HepG2 (cell line): ENCODE measurements at regions not wholly inside any gene's neighbourhood (a gene's known extent, or its start where the extent isn't known, plus 50 kb on each side); places are given as distances from the start of the nearest gene placed in this dataset.

Source experiments
- ATAC-seq: fragments of 200-7000 bp; cut with Tn5 transposase; 3 replicates; pipeline ENCODE4 v1.9.1; 2020; ENCODE audit warnings: mild to moderate bottlenecking, moderate library complexity
- BruUV-seq: library from RNA; stranded (reverse); fragments of 400-500 nt; replicated peaks from 2 replicates; lab custom pipeline; 2021; lab: Mats Ljungman, UMichigan
- CTCF ChIA-PET: fragments of 300-600 bp; formaldehyde crosslinking; extraction: SDS; loops from one replicate; lab custom pipeline; 2021; ENCODE audit warnings: low total read pairs, inconsistent platforms, low intra/inter-chr PET ratio; lab: Yijun Ruan, JAX
- POLR2A ChIA-PET: fragments of 350-600 bp; sonication (Branson Sonifier 250); formaldehyde crosslinking; loops from one replicate; lab custom pipeline; 2020; ENCODE audit warnings: antibody characterized with exemption, inconsistent platforms; lab: Yijun Ruan, JAX
- DNase-seq: peaks from one replicate; pipeline ENCODE4 v3.0.0-alpha.2; 2015; ENCODE audit warnings: low spot score
- FAIRE-seq: peaks from 3 replicates; lab custom pipeline; 2011; peaks lifted over from hg19 to GRCh38; lab: Jason Lieb, UNC
- H2AFZ ChIP-seq: one replicate; pipeline ENCODE4 v1.6.1; 2011; ENCODE audit warnings: low read length, inconsistent platforms
- H3K27ac ChIP-seq: fragments of 300-600 bp; 3 replicates; pipeline ENCODE4 v1.8.0; 2011; ENCODE audit warnings: mixed run types, mild to moderate bottlenecking, mixed read lengths, low read length, inconsistent platforms; ENCODE audit not compliant: insufficient read depth; ENCODE audit errors: extremely low read length
- H3K27me3 ChIP-seq, 2 experiments: fragments of 200-600 bp in 1 of 2; 2 replicates in 1 of 2; 3 replicates in 1 of 2; pipeline versions ENCODE4 v1.6.0 to v1.8.0; 2011; ENCODE audit warnings: low read length in 2 of 2, mild to moderate bottlenecking in 2 of 2, moderate library complexity in 2 of 2, inconsistent platforms in 1 of 2; ENCODE audit not compliant: insufficient read depth in 2 of 2, control insufficient read depth in 1 of 2
- H3K36me3 ChIP-seq, 2 experiments: fragments of 200-600 bp in 1 of 2; replicated peaks in 1 of 2; 2 replicates in 1 of 2; 3 replicates in 1 of 2; pipeline versions ENCODE4 v1.5.1 to v1.8.0; 2011; ENCODE audit warnings: low read length in 2 of 2, inconsistent platforms in 1 of 2; ENCODE audit not compliant: insufficient read depth in 2 of 2, control insufficient read depth in 1 of 2
- H3K4me1 ChIP-seq: 2 replicates; pipeline ENCODE4 v1.5.1; 2012; ENCODE audit warnings: low read length, inconsistent platforms; ENCODE audit not compliant: insufficient read depth
- H3K4me2 ChIP-seq: 2 replicates; pipeline ENCODE4 v1.6.0; 2011; ENCODE audit warnings: low read depth, low read length, inconsistent platforms
- H3K4me3 ChIP-seq, 3 experiments: fragments of 200-600 bp in 1 of 3; sonication (generic), shearing (Covaris generic) in 1 of 3; replicated peaks in 1 of 3; 2 replicates each; pipeline ENCODE4 v1.5.1; 2011 to 2016; ENCODE audit warnings: low read length in 3 of 3, inconsistent platforms in 2 of 3, low read depth in 2 of 3, mild to moderate bottlenecking in 2 of 3, control low read depth in 1 of 3, mixed read lengths in 1 of 3; ENCODE audit not compliant: insufficient read depth in 1 of 3
- H3K79me2 ChIP-seq: one replicate; pipeline ENCODE4 v1.6.1; 2011; ENCODE audit warnings: low read length, inconsistent platforms; ENCODE audit not compliant: insufficient read depth
- H3K9ac ChIP-seq: 2 replicates; pipeline ENCODE4 v1.6.0; 2011; ENCODE audit warnings: mild to moderate bottlenecking, low read depth, low read length, inconsistent platforms; ENCODE audit not compliant: insufficient read depth
- H3K9me3 ChIP-seq: 2 replicates; pipeline ENCODE4 v1.5.1; 2012; ENCODE audit warnings: mild to moderate bottlenecking, low read length
- H4K20me1 ChIP-seq: 2 replicates; pipeline ENCODE4 v1.6.0; 2011; ENCODE audit warnings: inconsistent platforms, mild to moderate bottlenecking, low read length, moderate library complexity; ENCODE audit not compliant: insufficient read depth
- BORCS8-MEF2B ChIP-seq: sonication (generic); formaldehyde crosslinking; IDR thresholded peaks from 2 replicates; pipeline ENCODE4 v1.8.0; 2022; ENCODE audit warnings: mild to moderate bottlenecking, missing genetic modification reagents
- CBFB ChIP-seq: sonication (generic); formaldehyde crosslinking; IDR thresholded peaks from 2 replicates; pipeline ENCODE4 v1.4.0; 2020; ENCODE audit warnings: missing genetic modification reagents
- EZH2 ChIP-seq: conservative IDR thresholded peaks from 2 replicates; pipeline ENCODE4 v1.6.1; 2012; ENCODE audit warnings: mild to moderate bottlenecking, low read depth, low read length, moderate library complexity
- FOXO1 ChIP-seq: sonication (generic); formaldehyde crosslinking; IDR thresholded peaks from 2 replicates; pipeline ENCODE4 v1.4.0; 2020; ENCODE audit warnings: missing genetic modification reagents
- GLI4 ChIP-seq: sonication (generic); formaldehyde crosslinking; IDR thresholded peaks from 2 replicates; pipeline ENCODE4 v1.5.1; 2020; ENCODE audit warnings: missing genetic modification reagents, mild to moderate bottlenecking, moderate library complexity, borderline replicate concordance
- JDP2 ChIP-seq: sonication (generic); formaldehyde crosslinking; IDR thresholded peaks from 2 replicates; pipeline ENCODE4 v1.8.1; 2022; ENCODE audit warnings: missing genetic modification reagents, borderline replicate concordance
- PLRG1 ChIP-seq: fragments of 450-650 bp; conservative IDR thresholded peaks from 2 replicates; pipeline ENCODE4 v1.6.1; 2016
- RORA ChIP-seq: sonication (generic); formaldehyde crosslinking; IDR thresholded peaks from 2 replicates; pipeline ENCODE4 v1.5.0; 2020; ENCODE audit warnings: mild to moderate bottlenecking, missing genetic modification reagents, moderate library complexity
- TCF7 ChIP-seq: sonication (generic); IDR thresholded peaks from 2 replicates; pipeline ENCODE4 v1.6.1; 2016; ENCODE audit warnings: antibody characterized with exemption, low read depth
- YEATS4 ChIP-seq: sonication (generic); formaldehyde crosslinking; IDR thresholded peaks from 2 replicates; pipeline ENCODE4 v1.4.0; 2020; ENCODE audit warnings: missing genetic modification reagents, borderline replicate concordance
- ZKSCAN5 ChIP-seq: sonication (generic); formaldehyde crosslinking; IDR thresholded peaks from 2 replicates; pipeline ENCODE4 v1.5.1; 2020; ENCODE audit warnings: mild to moderate bottlenecking, missing genetic modification reagents
- ZNF274 ChIP-seq: sonication (generic); formaldehyde crosslinking; IDR thresholded peaks from 2 replicates; pipeline ENCODE4 v1.5.1; 2020; ENCODE audit warnings: mild to moderate bottlenecking, missing genetic modification reagents
- ZNF460 ChIP-seq: sonication (generic); formaldehyde crosslinking; IDR thresholded peaks from 2 replicates; pipeline ENCODE4 v1.5.1; 2020; ENCODE audit warnings: missing genetic modification reagents, mild to moderate bottlenecking, borderline replicate concordance
- ZNF484 ChIP-seq: sonication (generic); formaldehyde crosslinking; IDR thresholded peaks from 2 replicates; pipeline ENCODE4 v1.5.1; 2020; ENCODE audit warnings: mild to moderate bottlenecking, low read depth, missing genetic modification reagents, borderline replicate concordance
- ZNF552 ChIP-seq: sonication (generic); formaldehyde crosslinking; IDR thresholded peaks from 2 replicates; pipeline ENCODE4 v1.9.0; 2022; ENCODE audit warnings: missing genetic modification reagents, mild to moderate bottlenecking, borderline replicate concordance
- ZNF615 ChIP-seq: sonication (generic); formaldehyde crosslinking; IDR thresholded peaks from 2 replicates; pipeline ENCODE4 v1.5.0; 2020; ENCODE audit warnings: mild to moderate bottlenecking, missing genetic modification reagents, borderline replicate concordance
- ZNF672 ChIP-seq: sonication (generic); formaldehyde crosslinking; IDR thresholded peaks from 2 replicates; pipeline ENCODE4 v1.8.1; 2022; ENCODE audit warnings: missing genetic modification reagents
- whole genome bisulfite sequencing: methylation state at CpG from one replicate; pipeline ENCODE4 v1.1.6; 2017; ENCODE audit warnings: low lambda C conversion rate; 5-methylcytosine and 5-hydroxymethylcytosine counted together
- in situ Hi-C: cut with HindIII; loops from 2 replicates; pipeline ENCODE4 v1.10.0; 2017; ENCODE audit warnings: low pct_unique_long_range_greater_than_20kb; ENCODE audit not compliant: extremely low pct_ligation_motif_present
- intact Hi-C: fragments of 100-400 bp; cut with micrococcal nuclease; formaldehyde crosslinking; loops from one replicate; pipeline ENCODE4 v1.10.0; 2022; ENCODE audit not compliant: unreplicated experiment
- TF ChIP-seq, protein P1 (sequence below): IDR thresholded peaks from 2 replicates; pipeline ENCODE4 v1.6.1; 2016; ENCODE audit warnings: control low read depth

GRCh38 chr2:118473846-118474540 is 373.5 kb downstream of the EN1 start (continued):
- TF ChIP-seq CBFB (CRISPR knock-in tag) (no peak), PLRG1 (no peak), RORA (no peak), ZNF552 (CRISPR knock-in tag) (no peak), ZNF460 (CRISPR knock-in tag) (no peak)
- TF ChIP-seq, protein P1, sequence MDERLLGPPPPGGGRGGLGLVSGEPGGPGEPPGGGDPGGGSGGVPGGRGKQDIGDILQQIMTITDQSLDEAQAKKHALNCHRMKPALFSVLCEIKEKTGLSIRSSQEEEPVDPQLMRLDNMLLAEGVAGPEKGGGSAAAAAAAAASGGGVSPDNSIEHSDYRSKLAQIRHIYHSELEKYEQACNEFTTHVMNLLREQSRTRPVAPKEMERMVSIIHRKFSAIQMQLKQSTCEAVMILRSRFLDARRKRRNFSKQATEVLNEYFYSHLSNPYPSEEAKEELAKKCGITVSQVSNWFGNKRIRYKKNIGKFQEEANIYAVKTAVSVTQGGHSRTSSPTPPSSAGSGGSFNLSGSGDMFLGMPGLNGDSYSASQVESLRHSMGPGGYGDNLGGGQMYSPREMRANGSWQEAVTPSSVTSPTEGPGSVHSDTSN (CRISPR knock-in tag) = no peak

DNA sequence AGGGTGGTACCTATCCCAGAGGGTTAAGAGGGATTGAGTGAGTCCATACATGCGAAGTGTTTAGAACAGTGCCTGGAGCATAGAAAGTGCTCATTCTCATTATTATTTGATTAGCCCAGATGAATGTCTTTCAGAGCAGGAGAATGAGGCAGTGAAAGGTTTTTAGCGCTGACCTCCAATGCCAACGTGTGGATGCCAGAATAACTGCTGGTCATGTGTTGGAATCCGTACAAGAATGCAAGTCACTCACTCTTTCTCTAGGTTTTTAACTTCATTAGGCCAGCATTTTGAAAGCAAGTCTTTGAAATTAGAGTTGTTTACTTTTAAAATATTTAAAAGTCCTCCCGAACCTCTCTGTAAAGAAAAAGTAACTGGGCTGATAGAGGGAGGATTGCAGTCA is 374.2 kb downstream of the EN1 start:
- H4K20me1 ChIP-seq = no peaks in the 10 kb centered on the region
- intact Hi-C loops = no loop called here
- no peak for ATAC-seq
- CTCF ChIA-PET = no interaction called here
- peaks cover 16% of the 10 kb centered on the region for H3K4me1 ChIP-seq
- TF ChIP-seq EZH2 = no peak
- TF ChIP-seq GLI4 (CRISPR knock-in tag) = no peak
- no peak for TF ChIP-seq ZNF274 (CRISPR knock-in tag)
- no peak for TF ChIP-seq BORCS8-MEF2B (CRISPR knock-in tag)
- TF ChIP-seq ZNF615 (CRISPR knock-in tag) = no peak
- no peak for TF ChIP-seq TCF7
- TF ChIP-seq YEATS4 = no peak
- no peak for TF ChIP-seq ZKSCAN5
- TF ChIP-seq JDP2 (CRISPR knock-in tag) = no peak
- TF ChIP-seq FOXO1 (CRISPR knock-in tag) = no peak
- TF ChIP-seq ZNF484 (CRISPR knock-in tag) = no peak
- TF ChIP-seq ZNF672 (CRISPR knock-in tag) = no peak
- DNase-seq = no peak
- peaks cover 0 to 15% of the 10 kb centered on the region in 2 experiments; a peak in 3 of 5 replicates for H3K27me3 ChIP-seq
- H3K36me3 ChIP-seq = no peaks in the 10 kb centered on the region
- no peaks in the 10 kb centered on the region for H3K79me2 ChIP-seq
- H3K9ac ChIP-seq = no peak overlapping the region
- FAIRE-seq = no peak
- no peak overlapping the region for H3K4me2 ChIP-seq
- WGBS = 36% methylated on average over 5 of the region's 5 CpGs
- H3K27ac ChIP-seq = no peak overlapping the region
- no peaks in the 10 kb centered on the region for H3K9me3 ChIP-seq
- in situ Hi-C loops = no loop called here
- no peak overlapping the region for H3K4me3 ChIP-seq
- H2AFZ ChIP-seq = no peak overlapping the region
- POLR2A ChIA-PET = no interaction called here
- no TSS peak for BruUV-seq
